Astrocyte (in vitro differentiated cells and primary cell): ENCODE measurements at regions not wholly inside any gene's neighbourhood (a gene's known extent, or its start where the extent isn't known, plus 50 kb on each side); places are given as distances from the start of the nearest gene placed in this dataset.

ENCODE experiments used
- EZH2 ChIP-seq: IDR thresholded peaks from 2 replicates; pipeline ENCODE4 v1.6.1; 2012; ENCODE audit warnings: mild to moderate bottlenecking, low read length, inconsistent platforms; ENCODE audit not compliant: insufficient read depth
- TF ChIP-seq, protein P1 (sequence below): IDR thresholded peaks from 2 replicates; pipeline ENCODE4 v1.5.1; 2011; ENCODE audit warnings: low read depth, mild to moderate bottlenecking, inconsistent platforms, low read length, moderate library complexity; ENCODE audit not compliant: insufficient read depth

DNA sequence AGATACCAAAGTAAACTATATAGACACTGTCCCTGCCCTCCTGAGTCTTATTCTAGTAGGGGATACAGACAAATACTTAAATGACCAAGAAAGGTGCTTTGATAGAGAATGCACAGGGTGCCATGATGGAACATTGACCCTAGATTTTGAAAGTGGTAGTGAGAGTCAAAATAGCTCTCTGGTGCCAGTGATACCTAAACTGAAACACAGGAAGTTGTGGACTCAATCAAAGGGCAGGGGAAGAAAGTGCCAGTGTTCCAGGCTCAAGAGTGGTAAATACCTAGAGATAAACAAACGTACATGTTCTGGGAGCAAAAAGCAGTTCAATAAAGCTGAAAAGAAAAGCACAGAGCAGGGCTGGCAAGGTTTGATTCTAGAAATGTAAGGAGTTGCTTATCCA is 267.6 kb downstream of the ISL1 start:
- TF ChIP-seq, protein P1, sequence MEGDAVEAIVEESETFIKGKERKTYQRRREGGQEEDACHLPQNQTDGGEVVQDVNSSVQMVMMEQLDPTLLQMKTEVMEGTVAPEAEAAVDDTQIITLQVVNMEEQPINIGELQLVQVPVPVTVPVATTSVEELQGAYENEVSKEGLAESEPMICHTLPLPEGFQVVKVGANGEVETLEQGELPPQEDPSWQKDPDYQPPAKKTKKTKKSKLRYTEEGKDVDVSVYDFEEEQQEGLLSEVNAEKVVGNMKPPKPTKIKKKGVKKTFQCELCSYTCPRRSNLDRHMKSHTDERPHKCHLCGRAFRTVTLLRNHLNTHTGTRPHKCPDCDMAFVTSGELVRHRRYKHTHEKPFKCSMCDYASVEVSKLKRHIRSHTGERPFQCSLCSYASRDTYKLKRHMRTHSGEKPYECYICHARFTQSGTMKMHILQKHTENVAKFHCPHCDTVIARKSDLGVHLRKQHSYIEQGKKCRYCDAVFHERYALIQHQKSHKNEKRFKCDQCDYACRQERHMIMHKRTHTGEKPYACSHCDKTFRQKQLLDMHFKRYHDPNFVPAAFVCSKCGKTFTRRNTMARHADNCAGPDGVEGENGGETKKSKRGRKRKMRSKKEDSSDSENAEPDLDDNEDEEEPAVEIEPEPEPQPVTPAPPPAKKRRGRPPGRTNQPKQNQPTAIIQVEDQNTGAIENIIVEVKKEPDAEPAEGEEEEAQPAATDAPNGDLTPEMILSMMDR = no peak
- TF ChIP-seq EZH2 = no peak
